ENCODE measurements at regions not wholly inside any gene's neighbourhood (a gene's known extent, or its start where the extent isn't known, plus 50 kb on each side); places are given as distances from the start of the nearest gene placed in this dataset.

- H3K27me3 Mint-ChIP-seq (ENCODE audit: insufficient read depth, unreplicated experiment): no peaks in the 10 kb centered on the region
- no TSS peak for BruUV-seq (replicated peaks)
- no peak for TF ChIP-seq CTCF (IDR thresholded peaks at IDR 0.05; ENCODE audit: insufficient read depth in 1 of 2, low read depth in 1 of 2, low read length in 1 of 2, severe bottlenecking in 1 of 2, unreplicated experiment in 1 of 2)
- DNase-seq: no peak
- no peak overlapping the region for H3K4me3 ChIP-seq (ENCODE audit: low read depth, low read length)
- no peak overlapping the region for H3K27ac Mint-ChIP-seq (ENCODE audit: unreplicated experiment)
- peaks cover 7% of the 10 kb centered on the region for H3K4me1 Mint-ChIP-seq (ENCODE audit: low read depth, unreplicated experiment)
- no peaks in the 10 kb centered on the region for H3K36me3 ChIP-seq (ENCODE audit: control insufficient read depth, insufficient read depth, low read length)
- intact Hi-C loops (cut with micrococcal nuclease; ENCODE audit: unreplicated experiment): no loop called here
- no peak overlapping the region for H3K4me3 Mint-ChIP-seq (ENCODE audit: unreplicated experiment)
- POLR2A ChIA-PET: no interaction called here
- peaks cover 14% of the 10 kb centered on the region for H3K9me3 Mint-ChIP-seq (ENCODE audit: unreplicated experiment)
- no peaks in the 10 kb centered on the region for H3K27me3 ChIP-seq (replicated peaks; ENCODE audit: control insufficient read depth, insufficient read depth, low read length)
- H3K9me3 ChIP-seq: no peaks in the 10 kb centered on the region
- CTCF ChIA-PET: no interaction called here
- H3K36me3 Mint-ChIP-seq (ENCODE audit: insufficient read depth, unreplicated experiment): no peaks in the 10 kb centered on the region
- no peaks in the 10 kb centered on the region for H3K4me1 ChIP-seq
These were observed 170.9 kb upstream of the GRIA3 start for GRCh38 chrX:123013141-123013540.

- Mint-ChIP-seq H3K36me3 (ENCODE audit: insufficient read depth, unreplicated experiment) (no peaks in the 10 kb centered on the region), H3K9me3 (ENCODE audit: unreplicated experiment) (peaks cover 3% of the 10 kb centered on the region), H3K4me3 (ENCODE audit: unreplicated experiment) (no peak overlapping the region), H3K4me1 (ENCODE audit: low read depth, unreplicated experiment) (peaks cover 6% of the 10 kb centered on the region), H3K27me3 (ENCODE audit: insufficient read depth, unreplicated experiment) (no peaks in the 10 kb centered on the region), H3K27ac (ENCODE audit: unreplicated experiment) (no peak overlapping the region)
- no TSS peak for BruUV-seq (replicated peaks)
- no peaks in the 10 kb centered on the region for H3K36me3 ChIP-seq (ENCODE audit: control insufficient read depth, insufficient read depth, low read length)
- no peaks in the 10 kb centered on the region for H3K4me1 ChIP-seq
- DNase-seq: no peak
- H3K27me3 ChIP-seq (replicated peaks; ENCODE audit: control insufficient read depth, insufficient read depth, low read length): no peaks in the 10 kb centered on the region
- intact Hi-C loops (cut with micrococcal nuclease; ENCODE audit: unreplicated experiment): no loop called here
- ChIA-PET POLR2A (no interaction called here), CTCF (no interaction called here)
- TF ChIP-seq CTCF (IDR thresholded peaks at IDR 0.05; ENCODE audit: insufficient read depth in 1 of 2, low read depth in 1 of 2, low read length in 1 of 2, severe bottlenecking in 1 of 2, unreplicated experiment in 1 of 2): no peak
- no peaks in the 10 kb centered on the region for H3K9me3 ChIP-seq
- H3K4me3 ChIP-seq (ENCODE audit: low read depth, low read length): no peak overlapping the region
These were observed 147.7 kb upstream of the GRIA3 start for GRCh38 chrX:123036401-123036800.

GRCh38 chrX:123049071-123049625, 134.9 kb upstream of the GRIA3 start:
- H3K36me3 Mint-ChIP-seq (ENCODE audit: insufficient read depth, unreplicated experiment): no peaks in the 10 kb centered on the region
- no peak for TF ChIP-seq CTCF (IDR thresholded peaks at IDR 0.05; ENCODE audit: insufficient read depth in 1 of 2, low read depth in 1 of 2, low read length in 1 of 2, severe bottlenecking in 1 of 2, unreplicated experiment in 1 of 2)
- no peaks in the 10 kb centered on the region for H3K36me3 ChIP-seq (ENCODE audit: control insufficient read depth, insufficient read depth, low read length)
- no peak overlapping the region for H3K4me3 ChIP-seq (ENCODE audit: low read depth, low read length)
- intact Hi-C loops (cut with micrococcal nuclease; ENCODE audit: unreplicated experiment): no loop called here
- no peaks in the 10 kb centered on the region for H3K27me3 ChIP-seq (replicated peaks; ENCODE audit: control insufficient read depth, insufficient read depth, low read length)
- H3K9me3 Mint-ChIP-seq (ENCODE audit: unreplicated experiment): no peaks in the 10 kb centered on the region
- ChIA-PET CTCF (no interaction called here), POLR2A (no interaction called here)
- no peak for DNase-seq
- H3K4me1 ChIP-seq: no peaks in the 10 kb centered on the region
- no peak overlapping the region for H3K4me3 Mint-ChIP-seq (ENCODE audit: unreplicated experiment)
- H3K27me3 Mint-ChIP-seq (ENCODE audit: insufficient read depth, unreplicated experiment): no peaks in the 10 kb centered on the region
- BruUV-seq (replicated peaks): no TSS peak
- H3K27ac Mint-ChIP-seq (ENCODE audit: unreplicated experiment): no peak overlapping the region
- no peaks in the 10 kb centered on the region for H3K4me1 Mint-ChIP-seq (ENCODE audit: low read depth, unreplicated experiment)
- H3K9me3 ChIP-seq: no peaks in the 10 kb centered on the region

All from Caco-2 (cell line).